GM12878 (cell line): ENCODE measurements at regions not wholly inside any gene's neighbourhood (a gene's known extent, or its start where the extent isn't known, plus 50 kb on each side); places are given as distances from the start of the nearest gene placed in this dataset.

Source experiments
- E4F1 ChIP-seq: fragments of 450-650 bp; IDR thresholded peaks from 2 replicates; pipeline ENCODE4 v1.6.1; 2018; ENCODE audit warnings: borderline replicate concordance, mild to moderate bottlenecking; ENCODE audit not compliant: partially characterized antibody
- NR2F1 ChIP-seq: fragments of 450-650 bp; conservative IDR thresholded peaks from 2 replicates; pipeline ENCODE4 v1.6.1; 2017; ENCODE audit warnings: mild to moderate bottlenecking
- REST ChIP-seq: IDR thresholded peaks from 2 replicates; pipeline ENCODE4 v1.6.1; 2012; ENCODE audit warnings: mild to moderate bottlenecking, low read depth, low read length
- ZNF687 ChIP-seq: fragments of 450-650 bp; IDR thresholded peaks from 2 replicates; pipeline ENCODE4 v1.6.1; 2017; ENCODE audit warnings: mild to moderate bottlenecking, moderate library complexity

- TF ChIP-seq ZNF687 (no peak), REST (no peak), E4F1 (no peak), NR2F1 (no peak)
These were observed 392.1 kb downstream of the ANXA1 start (continued) for GRCh38 chr9:73543727-73544126.
